HG02571 (cell line): ENCODE measurements at regions not wholly inside any gene's neighbourhood (a gene's known extent, or its start where the extent isn't known, plus 50 kb on each side); places are given as distances from the start of the nearest gene placed in this dataset.

Experiments used
- ATAC-seq: cut with Tn5 transposase; IDR thresholded peaks from one replicate; pipeline ENCODE4 v1.9.1; 2021; ENCODE audit warnings: mild to moderate bottlenecking, moderate library complexity; ENCODE audit not compliant: unreplicated experiment

DNA sequence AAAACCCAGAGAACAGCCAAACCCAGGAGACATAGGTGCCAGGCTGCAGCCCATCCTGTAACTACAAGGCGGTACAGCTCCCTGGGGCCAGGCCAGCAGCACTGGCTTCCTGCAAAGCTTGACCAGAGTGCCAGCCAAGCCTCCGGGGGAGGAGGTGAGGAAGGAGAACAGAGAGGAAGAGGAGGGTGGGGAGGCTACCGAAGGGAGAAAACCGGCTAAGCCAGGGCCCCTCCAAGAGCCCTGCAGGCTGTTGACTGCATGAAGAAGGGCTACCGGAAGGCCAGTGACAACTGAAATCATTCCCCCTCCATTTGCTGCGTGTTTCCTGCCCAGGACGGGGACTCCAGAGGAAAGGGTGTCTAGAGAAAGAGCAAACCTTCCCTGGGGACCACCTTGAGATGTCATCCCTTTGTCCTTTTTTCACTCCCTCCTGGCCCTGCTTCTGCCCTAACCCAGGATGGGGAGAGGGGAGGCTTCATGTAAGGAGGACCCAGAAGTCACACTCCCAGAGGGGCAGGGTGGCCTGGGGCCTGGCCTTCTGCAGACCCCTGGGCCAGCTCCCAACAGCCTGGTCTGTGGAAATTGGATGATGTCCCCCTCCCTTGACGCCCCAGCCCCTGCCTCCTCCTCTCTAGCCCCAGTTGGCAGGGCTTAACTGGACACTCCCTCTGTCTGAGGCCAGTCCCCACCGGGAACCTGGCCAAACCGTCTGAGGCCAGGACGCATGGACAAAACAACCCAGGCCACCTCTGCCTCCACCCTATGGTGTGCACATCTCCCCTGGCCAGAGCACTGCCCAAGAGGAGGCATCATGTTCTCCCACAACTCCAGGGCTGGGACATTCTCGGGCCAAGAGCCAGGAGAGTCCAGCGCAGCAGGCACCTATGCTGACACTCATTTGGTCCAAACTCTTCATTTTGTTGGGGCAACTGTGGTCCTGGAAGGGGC is 207.8 kb downstream of the CYP26B1 start:
- ATAC-seq, result no peak

DNA sequence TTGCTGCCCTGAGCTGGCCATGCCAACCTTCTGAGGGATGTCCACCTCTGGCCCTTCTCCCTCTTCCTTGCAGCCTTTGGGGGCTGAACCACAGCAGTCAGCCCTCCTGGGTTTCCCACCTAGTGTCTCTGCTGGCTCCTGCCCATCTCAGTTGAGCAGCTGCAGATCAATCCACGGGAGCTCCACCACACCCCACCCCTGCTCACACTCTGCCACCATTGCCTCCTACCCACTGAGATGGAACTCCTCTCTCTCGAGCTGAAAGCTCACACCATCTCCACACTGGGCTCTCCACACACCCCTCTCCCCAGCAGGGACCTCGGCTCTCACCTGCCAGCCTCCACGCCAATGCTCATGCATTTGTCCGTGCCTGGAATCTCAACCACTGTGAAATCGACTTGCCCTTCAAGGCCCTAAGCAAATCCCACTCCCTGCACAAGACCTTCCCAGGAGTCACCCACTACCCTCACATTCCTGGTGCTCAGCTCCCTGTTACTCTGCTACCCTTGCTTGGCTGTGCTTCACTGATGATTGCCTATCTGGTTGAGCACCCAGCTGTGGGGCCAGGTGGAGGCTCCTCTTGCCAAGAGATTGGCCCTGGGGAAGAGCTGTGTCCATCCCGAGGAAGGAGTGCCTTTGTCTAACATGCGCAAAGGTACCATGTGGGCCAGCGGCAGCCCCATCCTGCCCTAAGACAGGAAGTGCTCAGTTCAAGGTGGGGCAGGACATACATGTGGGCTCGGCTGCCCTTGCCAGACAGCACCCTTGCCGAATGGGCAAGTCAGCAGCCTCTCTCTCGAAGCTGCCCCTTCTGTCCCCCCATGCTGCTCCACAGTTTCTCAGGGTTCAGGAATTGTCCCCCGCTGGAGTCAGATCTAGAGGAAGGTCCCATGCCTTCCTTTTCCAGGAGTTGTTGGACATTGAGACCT is 208.7 kb downstream of the CYP26B1 start:
- ATAC-seq, result no peak

DNA sequence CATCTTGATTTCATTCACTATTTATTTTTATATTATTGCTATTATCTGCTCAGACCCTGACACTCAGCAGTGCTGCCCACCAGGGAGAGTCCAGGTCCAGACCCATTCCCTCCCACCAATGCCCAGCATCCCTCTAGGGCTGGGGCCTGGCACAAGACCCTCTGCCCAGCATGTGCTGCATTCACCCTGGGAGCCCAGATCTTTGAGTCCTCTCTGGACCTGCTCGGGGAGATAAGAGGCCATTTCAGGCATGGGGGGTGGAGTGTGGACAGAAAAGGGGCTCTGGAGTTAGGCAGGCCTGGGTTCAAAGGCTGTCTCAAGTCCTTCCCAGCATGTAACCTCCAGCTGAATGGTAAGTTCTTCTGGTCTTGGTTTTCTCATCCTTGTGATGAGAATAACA is 209.6 kb downstream of the CYP26B1 start:
- ATAC-seq, result no peak

DNA sequence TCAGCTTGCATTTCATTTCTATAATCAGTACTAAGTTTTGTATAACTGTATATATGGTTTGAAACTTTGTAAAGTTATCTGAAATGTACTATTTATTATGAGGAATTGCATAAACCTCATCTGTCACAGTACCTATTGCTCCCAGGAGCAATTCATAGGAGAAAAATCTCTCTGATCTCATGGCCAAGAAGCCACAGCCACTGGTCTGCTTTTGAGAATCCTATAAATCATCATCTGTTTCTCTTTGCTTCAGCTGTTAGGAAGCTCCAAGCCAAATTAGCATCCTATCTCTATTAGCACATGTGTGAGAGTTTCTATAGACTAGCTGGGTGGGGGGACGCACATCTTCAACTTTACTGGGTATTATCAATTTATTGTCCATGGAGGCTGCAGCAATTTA is 210.3 kb downstream of the CYP26B1 start:
- ATAC-seq, result no peak

DNA sequence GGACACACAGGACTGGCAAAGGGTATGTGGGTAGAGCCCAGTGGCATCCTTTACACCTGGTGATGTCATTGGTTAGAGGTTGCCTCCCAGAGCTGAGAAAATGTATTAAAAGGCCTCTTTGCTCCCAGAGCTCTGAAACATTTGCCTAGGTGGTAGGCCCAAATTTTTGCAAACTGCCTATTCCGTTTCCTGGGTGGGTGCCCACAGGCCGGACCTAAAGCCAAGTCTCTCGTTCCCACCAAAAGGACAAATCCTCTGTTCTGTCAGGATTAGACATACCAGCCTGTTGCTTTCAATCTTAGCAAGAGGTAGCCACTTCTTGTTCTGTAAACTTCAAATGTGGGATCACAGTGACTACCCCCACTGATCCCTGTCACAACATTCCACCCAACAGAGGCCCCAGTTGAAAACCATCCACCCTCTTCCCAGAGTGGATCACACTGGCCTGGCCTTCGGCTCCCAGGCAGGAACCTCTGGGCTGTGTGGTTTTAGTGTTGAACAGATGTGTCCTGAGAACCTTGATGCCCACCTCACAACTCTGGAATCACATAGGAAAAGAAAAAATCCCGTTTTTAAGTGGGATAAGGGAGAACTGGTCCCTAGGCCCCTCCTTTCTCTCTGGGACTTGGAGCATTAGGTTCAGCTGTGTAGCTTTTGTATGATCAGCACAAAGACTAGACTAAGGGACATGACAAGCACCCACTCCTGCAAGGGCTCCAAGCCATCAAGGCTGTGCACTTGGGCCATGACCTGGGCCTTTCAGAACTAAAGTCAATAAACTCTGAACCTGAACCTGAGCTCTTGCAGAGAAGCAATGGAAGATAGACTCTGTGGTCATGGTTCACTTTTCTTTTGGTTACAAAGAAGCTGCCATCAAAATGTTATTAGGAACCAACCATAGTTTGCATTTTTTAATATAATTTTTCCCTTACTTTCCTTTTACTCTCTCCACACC is 211.3 kb downstream of the CYP26B1 start:
- ATAC-seq, result no peak

DNA sequence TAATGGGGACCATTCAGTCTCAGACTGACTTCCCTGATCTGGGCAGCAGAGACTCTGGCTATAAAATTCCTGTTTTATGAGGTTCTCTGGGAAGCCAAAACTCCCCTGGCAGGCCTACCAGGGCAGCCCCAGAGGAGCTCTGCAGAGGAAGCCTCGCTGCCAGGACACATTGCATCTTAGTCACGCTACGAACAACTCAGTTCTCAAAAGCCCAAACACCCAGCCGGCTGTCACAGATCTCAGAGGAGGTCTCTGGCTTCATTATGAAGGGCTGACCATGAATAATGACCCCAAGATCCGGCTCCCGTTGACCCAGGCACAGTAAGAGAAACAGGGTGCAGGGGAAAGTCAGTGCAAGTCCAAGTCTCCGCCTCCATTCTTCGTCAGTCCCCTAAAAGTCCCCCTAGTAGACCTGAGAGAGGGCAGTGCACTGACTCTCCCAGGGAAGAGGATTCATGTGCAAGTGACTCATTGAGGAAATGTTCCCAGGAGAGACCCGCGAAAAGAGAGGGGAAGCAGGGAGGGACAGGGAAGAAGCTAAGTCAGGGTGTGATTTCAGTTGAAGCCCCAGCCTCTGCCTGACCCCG is 212.3 kb downstream of the CYP26B1 start:
- ATAC-seq, result no peak

DNA sequence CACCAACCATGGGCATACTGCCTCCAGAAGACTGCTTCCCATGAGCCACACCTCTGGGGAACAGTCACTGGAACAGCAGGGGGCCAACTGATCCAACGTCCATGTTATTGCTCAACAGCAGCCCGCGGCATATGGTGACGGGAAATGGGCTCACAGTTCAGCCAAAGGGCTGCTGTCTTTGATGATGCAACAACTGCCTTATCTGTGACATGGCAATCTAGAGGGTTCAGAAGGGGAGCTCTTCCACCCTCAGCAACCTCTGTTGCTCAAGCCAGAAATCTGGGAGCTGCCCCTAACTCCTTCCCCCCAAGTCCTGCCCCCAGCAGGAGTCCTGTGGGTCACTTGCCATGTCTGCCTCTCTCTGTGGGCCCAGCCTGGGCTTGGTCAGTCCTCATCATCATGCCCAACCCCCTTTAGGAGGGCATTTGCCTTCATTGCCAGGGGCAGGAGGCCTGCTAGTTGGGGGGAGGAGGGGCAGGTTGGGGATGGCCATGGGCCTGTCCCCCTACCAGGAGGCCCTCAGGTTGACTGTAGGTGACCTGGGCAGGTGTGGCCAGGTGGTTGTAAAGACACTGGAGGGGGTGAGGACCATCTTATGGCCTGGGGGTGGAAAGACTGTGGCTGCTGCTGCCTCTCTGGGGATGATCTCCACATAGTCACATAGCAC is 212.9 kb downstream of the CYP26B1 start:
- ATAC-seq, result no peak

DNA sequence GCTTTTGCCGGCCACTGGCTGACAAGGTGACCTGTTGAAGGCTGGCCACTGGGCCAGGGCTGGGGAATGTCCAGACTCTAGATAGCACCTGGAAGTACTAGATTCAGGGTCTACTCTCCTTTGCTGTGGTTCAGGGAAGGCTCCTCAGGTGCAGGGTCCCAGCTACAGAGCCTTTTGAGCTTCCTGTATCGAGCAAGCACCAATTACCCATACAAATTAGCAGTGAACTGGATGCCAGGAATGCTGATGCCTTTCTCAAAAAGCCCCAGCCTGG is 213.4 kb downstream of the CYP26B1 start:
- no peak for ATAC-seq

DNA sequence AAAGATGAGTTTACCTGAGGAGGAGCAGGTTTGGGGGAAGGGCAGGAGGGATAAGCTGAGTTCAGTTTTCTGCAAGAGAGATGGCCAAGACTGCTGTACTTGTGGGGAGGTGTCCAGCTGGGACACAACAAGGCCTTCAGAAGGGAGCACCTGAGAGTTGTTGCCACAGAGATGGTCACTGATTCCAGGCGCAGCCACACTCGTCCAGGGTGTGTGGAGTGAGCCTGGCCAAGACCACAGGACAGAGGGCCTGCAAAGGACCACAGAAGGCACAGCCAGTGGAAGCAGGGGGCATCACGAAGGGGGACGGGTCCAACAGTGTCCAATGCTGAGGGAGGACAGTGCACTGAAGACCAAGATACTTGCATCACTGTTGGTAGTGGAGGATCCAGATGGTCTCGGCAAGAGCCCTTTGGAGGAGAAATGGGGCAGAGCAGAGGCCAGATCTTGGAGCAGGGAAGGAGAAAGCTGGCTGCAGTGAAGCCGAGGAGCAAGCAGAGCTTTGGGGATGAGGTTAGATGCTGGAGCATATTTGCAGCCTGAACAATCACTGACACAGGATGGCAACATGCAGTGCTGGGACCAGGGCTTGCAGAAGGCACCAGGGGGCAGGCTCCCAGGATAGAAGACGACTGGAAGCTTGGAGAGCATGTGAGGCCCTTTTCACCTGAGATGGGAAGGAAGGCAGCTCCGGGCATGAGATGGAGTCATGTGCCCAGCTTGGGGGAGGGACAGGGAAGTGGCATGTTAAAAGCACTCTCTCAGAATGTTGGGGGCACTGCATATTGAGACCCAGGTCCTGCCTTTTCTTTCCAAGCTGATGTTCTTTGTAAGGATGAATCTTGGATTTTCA is 214.0 kb downstream of the CYP26B1 start:
- ATAC-seq, result no peak

DNA sequence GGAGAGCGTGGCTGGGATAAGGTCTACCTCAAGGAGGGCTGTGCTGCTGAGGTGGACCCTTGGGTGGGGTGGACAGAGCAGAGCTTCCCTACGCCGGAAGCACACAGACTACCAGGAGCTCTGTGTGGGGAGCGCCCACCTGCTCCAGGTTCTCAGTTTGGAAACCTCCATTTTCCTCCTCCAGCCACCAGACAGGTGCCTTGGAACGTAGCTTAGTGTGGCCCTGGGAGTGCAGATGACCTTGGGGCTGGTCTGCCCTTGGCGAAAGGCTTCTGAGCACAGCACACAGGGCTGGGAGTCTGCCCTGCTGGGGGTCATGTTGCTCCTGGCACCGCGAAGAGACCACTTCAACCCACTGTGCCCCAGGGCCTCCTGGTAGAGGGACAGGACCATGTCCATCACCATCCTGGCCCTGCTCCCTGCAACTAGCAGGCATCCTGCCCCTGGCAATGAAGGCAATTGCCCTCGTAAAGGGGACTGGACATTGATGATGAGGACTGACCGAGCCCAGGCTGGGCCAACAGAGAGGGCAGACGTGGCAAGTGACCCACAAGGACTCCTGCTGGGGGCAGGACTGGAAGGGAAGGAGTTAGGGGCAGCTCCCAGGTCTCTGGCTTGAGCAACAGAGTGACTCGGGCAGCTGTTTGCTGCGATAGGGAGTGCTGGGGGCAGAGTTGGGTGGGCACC is 214.7 kb downstream of the CYP26B1 start:
- ATAC-seq, result no peak

DNA sequence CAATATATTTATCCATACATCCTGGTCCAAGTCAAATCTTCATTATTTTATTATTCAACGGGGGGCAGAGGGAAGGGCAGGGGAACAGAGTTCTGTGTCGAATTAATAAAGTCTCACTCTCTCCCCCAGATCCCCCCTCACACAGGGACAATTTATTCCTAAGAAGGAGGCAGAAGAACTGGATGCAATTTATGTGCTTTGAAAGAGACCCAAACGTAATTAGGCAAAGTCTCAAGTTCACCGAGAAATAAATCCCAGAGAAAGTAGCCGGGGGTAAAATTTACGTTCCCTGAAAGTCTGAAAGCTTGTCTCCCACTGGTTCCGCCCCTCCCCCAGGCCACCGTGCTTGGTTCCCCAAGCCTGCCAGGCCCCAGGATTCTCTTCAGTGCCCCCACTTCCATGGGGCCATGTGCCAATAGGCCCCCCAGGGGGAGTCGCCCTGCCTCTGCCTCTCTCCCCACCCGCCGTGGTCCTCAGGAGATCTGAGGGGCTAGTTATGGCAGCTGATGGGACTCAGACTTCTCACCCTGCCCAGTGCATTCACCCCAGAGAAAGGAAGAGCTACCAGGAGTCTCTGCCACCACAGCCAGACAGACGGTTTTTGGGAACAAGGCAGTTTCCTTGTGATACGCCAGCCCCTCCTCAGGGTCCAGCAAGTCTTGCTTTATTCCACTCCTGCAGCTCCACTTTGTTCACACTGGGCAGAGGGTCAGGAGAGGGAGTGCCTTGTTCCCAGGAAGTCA is 215.5 kb downstream of the CYP26B1 start:
- no peak for ATAC-seq

DNA sequence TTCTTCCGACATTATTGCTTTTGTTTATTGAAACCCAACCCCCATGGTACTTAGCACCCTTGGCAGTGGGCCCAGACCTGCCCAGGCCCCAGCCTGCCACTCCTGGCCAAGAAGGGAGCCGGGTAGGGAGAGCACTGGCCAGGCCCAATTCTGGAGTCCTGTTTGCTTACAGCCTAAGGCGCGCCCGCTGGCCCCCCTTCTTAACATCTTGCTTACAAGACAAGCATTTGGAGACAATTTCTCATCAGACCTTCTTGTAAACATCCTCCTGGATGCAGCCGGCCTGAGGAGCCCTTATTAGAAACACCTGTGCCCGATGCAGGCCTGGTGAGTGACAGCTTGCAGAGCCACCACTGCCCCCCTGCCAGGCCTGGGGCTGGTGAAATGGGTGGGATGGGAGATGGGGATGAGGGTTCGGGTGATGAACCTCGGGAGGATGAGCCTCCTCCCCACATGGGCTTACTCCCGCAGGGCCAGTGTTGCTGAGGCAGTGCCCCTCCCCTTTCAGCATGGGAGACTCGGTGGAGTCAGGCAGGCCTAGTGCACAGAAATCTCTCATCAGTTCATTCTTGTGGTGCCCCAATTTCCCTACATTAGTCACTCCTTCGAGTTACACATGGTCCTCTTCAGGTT is 217.5 kb downstream of the CYP26B1 start:
- ATAC-seq, result no peak

DNA sequence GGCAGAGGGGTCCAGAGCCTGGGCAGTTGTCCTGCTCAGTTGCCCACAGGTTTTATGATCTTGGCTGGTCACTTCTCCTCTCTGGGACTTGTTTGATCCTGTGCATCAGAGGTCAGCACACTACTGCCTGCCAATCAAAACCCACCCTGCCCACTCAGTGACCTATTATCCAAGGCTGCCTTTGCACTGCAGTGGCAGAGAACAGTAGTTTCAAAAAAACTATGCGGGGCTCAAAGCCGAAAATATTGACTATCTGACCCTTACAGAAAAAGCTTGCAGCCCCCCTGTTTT is 218.2 kb downstream of the CYP26B1 start:
- no peak for ATAC-seq

DNA sequence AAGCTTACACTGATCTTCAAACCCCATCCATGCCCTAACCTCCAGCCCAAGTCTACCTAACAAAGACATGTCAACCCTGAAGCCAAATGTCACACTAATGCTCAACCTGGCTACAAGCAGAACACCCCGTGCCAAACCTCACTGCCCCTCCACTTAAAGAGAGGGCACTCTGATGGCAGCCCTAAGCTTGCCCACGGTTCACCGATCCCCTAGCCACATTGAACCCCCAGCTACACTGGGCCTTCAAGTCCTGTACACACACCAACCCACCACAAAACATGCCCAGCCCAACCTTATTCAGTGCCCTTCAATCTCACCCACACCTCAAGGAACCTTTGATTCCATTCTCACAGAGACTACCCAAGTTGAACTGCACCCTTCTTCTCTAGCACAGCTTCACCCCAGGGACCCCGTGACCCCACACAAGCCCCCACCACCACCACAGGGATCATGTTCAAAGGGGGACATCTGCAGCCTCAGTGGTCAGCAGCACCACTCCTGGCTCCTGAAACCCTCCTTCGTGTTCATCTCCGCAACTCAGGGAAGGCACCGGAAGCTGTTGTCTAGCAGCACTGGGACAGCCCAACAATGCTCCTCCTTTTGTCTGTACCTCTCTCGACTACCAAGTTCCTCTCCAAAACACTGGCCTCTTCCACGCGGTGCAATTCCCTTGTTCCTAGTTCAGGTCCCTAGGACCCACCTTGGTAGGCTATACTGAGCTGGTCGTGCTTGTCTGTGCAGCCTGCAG is 218.8 kb downstream of the CYP26B1 start:
- no peak for ATAC-seq

DNA sequence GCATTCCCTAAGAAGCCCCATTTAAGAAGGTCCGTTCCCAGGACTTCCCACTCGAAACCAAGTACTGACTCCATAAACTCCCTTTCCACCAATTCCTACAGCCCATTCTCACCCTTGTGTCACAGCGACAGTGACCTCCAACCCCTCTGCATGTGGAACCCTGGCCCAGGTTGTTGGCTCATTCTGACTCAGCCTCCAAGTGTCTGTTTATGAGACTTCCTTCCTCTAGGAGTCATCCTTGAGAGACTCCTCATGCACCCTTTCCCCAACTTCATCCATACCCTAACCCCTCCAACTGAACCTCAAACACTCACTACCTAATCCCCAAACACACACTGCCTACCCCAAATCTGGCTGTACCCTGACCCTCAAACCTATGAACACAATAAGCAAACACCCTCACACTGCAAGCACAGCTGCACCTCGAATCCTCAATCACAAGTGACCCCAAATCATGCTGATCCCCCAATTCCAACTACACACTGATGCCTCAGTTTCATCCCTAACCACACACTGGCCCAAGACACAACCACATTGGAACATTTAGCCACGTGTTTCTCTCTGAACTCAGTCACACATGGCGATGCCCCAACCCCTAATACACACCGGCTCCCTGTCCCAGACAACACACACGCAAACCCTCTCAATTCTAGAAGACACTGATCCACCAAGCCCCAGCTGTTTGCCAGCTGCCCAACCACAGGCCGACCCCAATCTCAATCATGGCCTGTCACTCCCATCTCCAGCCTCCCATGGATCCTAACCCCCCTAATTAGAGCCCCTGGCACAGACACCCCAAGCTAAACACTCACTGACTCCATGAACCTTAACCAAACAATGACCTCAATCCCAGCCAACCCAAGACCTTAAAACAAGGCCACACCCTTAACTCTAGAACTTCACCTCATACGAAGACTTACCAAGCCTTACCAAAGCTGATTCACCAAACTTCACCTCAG is 219.6 kb downstream of the CYP26B1 start:
- ATAC-seq, result no peak
